MCF 10A (cell line): ENCODE measurements at regions not wholly inside any gene's neighbourhood (a gene's known extent, or its start where the extent isn't known, plus 50 kb on each side); places are given as distances from the start of the nearest gene placed in this dataset.

Experiments used
- BruUV-seq: library from RNA; stranded (reverse); fragments of 400-500 nt; replicated peaks from 2 replicates; lab custom pipeline; 2021; lab: Mats Ljungman, UMichigan
- CTCF ChIA-PET: fragments of 300-600 bp; sonication (Branson Sonifier 250); formaldehyde crosslinking; extraction: SDS; loops from one replicate; lab custom pipeline; 2021; ENCODE audit warnings: antibody characterized with exemption, inconsistent platforms; lab: Yijun Ruan, JAX
- POLR2A ChIA-PET: fragments of 300-600, 350-650 bp; sonication (Branson Sonifier 250); formaldehyde crosslinking; extraction: SDS; loops from one replicate; lab custom pipeline; 2020; ENCODE audit warnings: antibody characterized with exemption, inconsistent platforms; lab: Yijun Ruan, JAX
- DNase-seq: peaks from one replicate; pipeline ENCODE4 v3.0.0-alpha.2; 2018; ENCODE audit not compliant: unreplicated experiment
- H3K27ac Mint-ChIP-seq: one replicate; pipeline ENCODE4 v1.8.0; 2022; ENCODE audit warnings: mild to moderate bottlenecking, low read depth, mixed read lengths; ENCODE audit not compliant: unreplicated experiment
- H3K27me3 Mint-ChIP-seq: one replicate; pipeline ENCODE4 v1.8.0; 2022; ENCODE audit warnings: mixed read lengths; ENCODE audit not compliant: insufficient read depth, unreplicated experiment
- H3K36me3 Mint-ChIP-seq: one replicate; pipeline ENCODE4 v1.8.0; 2022; ENCODE audit warnings: mild to moderate bottlenecking, moderate library complexity, mixed read lengths; ENCODE audit not compliant: insufficient read depth, unreplicated experiment
- H3K4me1 Mint-ChIP-seq: one replicate; pipeline ENCODE4 v1.8.0; 2022; ENCODE audit warnings: mixed read lengths; ENCODE audit not compliant: insufficient read depth, unreplicated experiment
- H3K4me3 Mint-ChIP-seq: one replicate; pipeline ENCODE4 v1.8.0; 2022; ENCODE audit warnings: mild to moderate bottlenecking, moderate library complexity, mixed read lengths; ENCODE audit not compliant: unreplicated experiment
- H3K9me3 Mint-ChIP-seq: one replicate; pipeline ENCODE4 v1.8.0; 2022; ENCODE audit warnings: mixed read lengths; ENCODE audit not compliant: unreplicated experiment
- CTCF ChIP-seq: fragments of 200-600 bp; IDR thresholded peaks from one replicate; pipeline ENCODE4 v1.8.0; 2022; ENCODE audit warnings: antibody characterized with exemption, mild to moderate bottlenecking; ENCODE audit not compliant: unreplicated experiment
- intact Hi-C: fragments of 100-400 bp; cut with micrococcal nuclease; formaldehyde crosslinking; loops from 2 replicates; pipeline ENCODE4 v1.14.1; 2022

GRCh38 chr13:103715335-103715734 lies 649.1 kb upstream of the SLC10A2 start:
- Mint-ChIP-seq H3K4me3 (no peak overlapping the region), H3K4me1 (no peaks in the 10 kb centered on the region), H3K27ac (no peak overlapping the region), H3K27me3 (no peaks in the 10 kb centered on the region), H3K9me3 (no peaks in the 10 kb centered on the region), H3K36me3 (no peaks in the 10 kb centered on the region)
- no peak for DNase-seq
- CTCF ChIA-PET: interaction anchor here (0.6 kb wide), 1 partner anchor 14 kb away, joined by 4 read pairs; no protein-coding TSS in a partner anchor
- POLR2A ChIA-PET: no interaction called here
- intact Hi-C loops: no loop called here
- TF ChIP-seq CTCF: no peak
- no TSS peak for BruUV-seq

GRCh38 chr13:103703246-103703645 lies 637.0 kb upstream of the SLC10A2 start:
- Mint-ChIP-seq H3K4me3 (no peak overlapping the region), H3K27me3 (no peaks in the 10 kb centered on the region), H3K27ac (no peak overlapping the region), H3K4me1 (peaks cover 9% of the 10 kb centered on the region), H3K36me3 (no peaks in the 10 kb centered on the region), H3K9me3 (no peaks in the 10 kb centered on the region)
- BruUV-seq: no TSS peak
- DNase-seq: no peak
- ChIA-PET CTCF (interaction anchor here (0.7 to 1.0 kb wide), 2 partner anchors 11 to 93 kb away, joined by 3 read pairs; no protein-coding TSS in a partner anchor), POLR2A (interaction anchor here (0.7 kb wide), 1 partner anchor 39 kb away, joined by 3 read pairs; no protein-coding TSS in a partner anchor)
- intact Hi-C loops: no loop called here
- TF ChIP-seq CTCF: no peak

- H3K27me3 Mint-ChIP-seq: no peaks in the 10 kb centered on the region
- ChIA-PET POLR2A (no interaction called here), CTCF (interaction anchor here (0.9 kb wide), 1 partner anchor 11 kb away, joined by 3 read pairs; no protein-coding TSS in a partner anchor)
- H3K4me1 Mint-ChIP-seq: peaks cover 6% of the 10 kb centered on the region
- intact Hi-C loops: no loop called here
- H3K9me3 Mint-ChIP-seq: no peaks in the 10 kb centered on the region
- BruUV-seq: no TSS peak
- no peak for DNase-seq
- H3K27ac Mint-ChIP-seq: peak overlapping the region; percentile 53
- no peak for TF ChIP-seq CTCF
- H3K36me3 Mint-ChIP-seq: no peaks in the 10 kb centered on the region
- H3K4me3 Mint-ChIP-seq: no peak overlapping the region
These were observed 631.8 kb upstream of the SLC10A2 start for GRCh38 chr13:103698000-103698399.

GRCh38 chr13:103695320-103695719 lies 629.1 kb upstream of the SLC10A2 start:
- POLR2A ChIA-PET: no interaction called here
- H3K4me1 Mint-ChIP-seq: no peaks in the 10 kb centered on the region
- no peak for TF ChIP-seq CTCF

More at GRCh38 chr13:103695320-103695719, 629.1 kb upstream of the SLC10A2 start:
- H3K27ac Mint-ChIP-seq: no peak overlapping the region
- intact Hi-C loops: no loop called here
- no peaks in the 10 kb centered on the region for H3K27me3 Mint-ChIP-seq
- DNase-seq: no peak
- BruUV-seq: no TSS peak
- CTCF ChIA-PET: interaction anchor here (0.5 to 0.7 kb wide), 2 partner anchors 15 to 262 kb away, joined by 3 to 4 read pairs; no protein-coding TSS in a partner anchor
- H3K36me3 Mint-ChIP-seq: no peaks in the 10 kb centered on the region
- no peaks in the 10 kb centered on the region for H3K9me3 Mint-ChIP-seq
- H3K4me3 Mint-ChIP-seq: no peak overlapping the region
